ENCODE measurements at regions not wholly inside any gene's neighbourhood (a gene's known extent, or its start where the extent isn't known, plus 50 kb on each side); places are given as distances from the start of the nearest gene placed in this dataset.
A peak's percentile ranks its signal among the peaks of the same experiment; 100 is the strongest.

DNA sequence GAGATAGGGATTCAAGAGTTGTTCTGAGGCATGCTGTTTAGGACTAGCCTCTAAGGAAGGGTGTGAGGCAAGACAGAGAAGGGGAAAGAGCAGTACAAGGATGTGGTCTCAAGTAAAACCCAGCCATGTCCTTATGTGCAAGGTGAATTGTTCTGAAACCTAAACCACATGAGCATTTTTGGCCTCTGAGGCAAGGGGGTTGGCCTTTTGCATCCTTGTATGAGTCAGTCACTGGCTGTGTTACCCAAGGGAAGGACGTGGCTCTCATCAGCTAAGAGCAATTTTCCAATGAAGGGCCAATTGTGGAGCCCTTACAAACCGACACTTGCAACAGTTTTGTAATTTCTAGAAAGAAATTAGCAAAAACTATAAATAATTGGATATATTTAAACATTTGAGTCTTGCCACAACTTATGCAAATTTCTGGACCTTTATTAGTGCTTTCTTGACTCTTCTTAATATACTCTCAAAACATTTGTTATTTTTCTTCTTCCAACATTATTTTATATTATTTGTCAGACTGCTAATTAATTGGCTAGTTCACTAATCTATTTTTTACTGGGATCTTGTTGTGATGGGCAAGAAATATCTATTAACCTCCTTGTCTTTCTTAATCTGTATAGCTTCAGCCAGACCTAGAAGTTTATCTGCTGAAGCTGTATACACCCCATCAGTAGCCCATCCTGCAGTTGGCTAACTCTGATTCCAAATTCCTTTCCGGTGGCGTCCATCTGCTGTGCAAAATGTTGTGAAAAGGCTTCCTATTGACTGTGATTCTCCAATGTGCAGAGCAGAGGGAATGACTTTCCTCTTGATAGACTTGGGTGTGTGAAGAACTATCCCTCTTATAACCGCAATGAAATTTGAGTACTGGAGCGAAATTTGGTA, 97.7 kb upstream of the P2RY1 start:
- ChIA-PET CTCF (no interaction called here), POLR2A (no interaction called here)
- H3K4me3 ChIP-seq = no peak overlapping the region
- WGBS (ENCODE audit: missing lambda C conversion rate) = 42% methylated on average over 6 of the region's 6 CpGs
- FAIRE-seq (no peak), DNase-seq (ENCODE audit: low read depth in 1 of 2, low spot score in 1 of 2) (peak in 1 of 2 experiments; percentile 3), ATAC-seq (no peak)
- no peak overlapping the region for H3K4me2 ChIP-seq
- H3K4me1 ChIP-seq = no peaks in the 10 kb centered on the region
- H3K9me3 ChIP-seq = no peaks in the 10 kb centered on the region
- TF ChIP-seq ZC3H11A (IDR thresholded peaks at IDR 0.05) = no peak
- TF ChIP-seq FOSL2 (IDR thresholded peaks at IDR 0.05) = no peak
- no peak for TF ChIP-seq FOSL2 (CRISPR knock-in tag; IDR thresholded peaks at IDR 0.05)
- no peak for TF ChIP-seq KDM1A (IDR thresholded peaks at IDR 0.05; ENCODE audit: low read depth)
- TF ChIP-seq TP53 (CRISPR knock-in tag; IDR thresholded peaks at IDR 0.05) = no peak
- no peak for TF ChIP-seq NPAS2 (CRISPR knock-in tag; IDR thresholded peaks at IDR 0.05; ENCODE audit: borderline replicate concordance)
- TF ChIP-seq, protein P1, sequence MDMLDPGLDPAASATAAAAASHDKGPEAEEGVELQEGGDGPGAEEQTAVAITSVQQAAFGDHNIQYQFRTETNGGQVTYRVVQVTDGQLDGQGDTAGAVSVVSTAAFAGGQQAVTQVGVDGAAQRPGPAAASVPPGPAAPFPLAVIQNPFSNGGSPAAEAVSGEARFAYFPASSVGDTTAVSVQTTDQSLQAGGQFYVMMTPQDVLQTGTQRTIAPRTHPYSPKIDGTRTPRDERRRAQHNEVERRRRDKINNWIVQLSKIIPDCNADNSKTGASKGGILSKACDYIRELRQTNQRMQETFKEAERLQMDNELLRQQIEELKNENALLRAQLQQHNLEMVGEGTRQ (IDR thresholded peaks at IDR 0.05) = no peak
- TF ChIP-seq, protein P2, sequence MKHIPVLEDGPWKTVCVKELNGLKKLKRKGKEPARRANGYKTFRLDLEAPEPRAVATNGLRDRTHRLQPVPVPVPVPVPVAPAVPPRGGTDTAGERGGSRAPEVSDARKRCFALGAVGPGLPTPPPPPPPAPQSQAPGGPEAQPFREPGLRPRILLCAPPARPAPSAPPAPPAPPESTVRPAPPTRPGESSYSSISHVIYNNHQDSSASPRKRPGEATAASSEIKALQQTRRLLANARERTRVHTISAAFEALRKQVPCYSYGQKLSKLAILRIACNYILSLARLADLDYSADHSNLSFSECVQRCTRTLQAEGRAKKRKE (CRISPR knock-in tag; IDR thresholded peaks at IDR 0.05; ENCODE audit: low read depth) = no peak
- TF ChIP-seq, protein P3, sequence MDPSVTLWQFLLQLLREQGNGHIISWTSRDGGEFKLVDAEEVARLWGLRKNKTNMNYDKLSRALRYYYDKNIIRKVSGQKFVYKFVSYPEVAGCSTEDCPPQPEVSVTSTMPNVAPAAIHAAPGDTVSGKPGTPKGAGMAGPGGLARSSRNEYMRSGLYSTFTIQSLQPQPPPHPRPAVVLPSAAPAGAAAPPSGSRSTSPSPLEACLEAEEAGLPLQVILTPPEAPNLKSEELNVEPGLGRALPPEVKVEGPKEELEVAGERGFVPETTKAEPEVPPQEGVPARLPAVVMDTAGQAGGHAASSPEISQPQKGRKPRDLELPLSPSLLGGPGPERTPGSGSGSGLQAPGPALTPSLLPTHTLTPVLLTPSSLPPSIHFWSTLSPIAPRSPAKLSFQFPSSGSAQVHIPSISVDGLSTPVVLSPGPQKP (IDR thresholded peaks at IDR 0.05; ENCODE audit: low read depth, low read length) = no peak
- TF ChIP-seq RAD21 (conservative IDR thresholded peaks at IDR 0.05 in 1 of 2, IDR thresholded peaks at IDR 0.05 in 1 of 2) = no peak
- TF ChIP-seq KDM5A (IDR thresholded peaks at IDR 0.05) = no peak
- no peak for TF ChIP-seq NFE2L2 (conservative IDR thresholded peaks at IDR 0.05; ENCODE audit: low read length)
- TF ChIP-seq BHLHE40 (IDR thresholded peaks at IDR 0.05; ENCODE audit: low read depth, low read length) = no peak
- no peak for TF ChIP-seq POLR2A (IDR thresholded peaks at IDR 0.05; ENCODE audit: low read length)
- no peak for TF ChIP-seq TFCP2L1 (CRISPR knock-in tag; IDR thresholded peaks at IDR 0.05)
- TF ChIP-seq, protein P4, sequence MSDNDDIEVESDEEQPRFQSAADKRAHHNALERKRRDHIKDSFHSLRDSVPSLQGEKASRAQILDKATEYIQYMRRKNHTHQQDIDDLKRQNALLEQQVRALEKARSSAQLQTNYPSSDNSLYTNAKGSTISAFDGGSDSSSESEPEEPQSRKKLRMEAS (IDR thresholded peaks at IDR 0.05) = no peak
- TF ChIP-seq JUNB (IDR thresholded peaks at IDR 0.05) = no peak
- TF ChIP-seq, protein P5, sequence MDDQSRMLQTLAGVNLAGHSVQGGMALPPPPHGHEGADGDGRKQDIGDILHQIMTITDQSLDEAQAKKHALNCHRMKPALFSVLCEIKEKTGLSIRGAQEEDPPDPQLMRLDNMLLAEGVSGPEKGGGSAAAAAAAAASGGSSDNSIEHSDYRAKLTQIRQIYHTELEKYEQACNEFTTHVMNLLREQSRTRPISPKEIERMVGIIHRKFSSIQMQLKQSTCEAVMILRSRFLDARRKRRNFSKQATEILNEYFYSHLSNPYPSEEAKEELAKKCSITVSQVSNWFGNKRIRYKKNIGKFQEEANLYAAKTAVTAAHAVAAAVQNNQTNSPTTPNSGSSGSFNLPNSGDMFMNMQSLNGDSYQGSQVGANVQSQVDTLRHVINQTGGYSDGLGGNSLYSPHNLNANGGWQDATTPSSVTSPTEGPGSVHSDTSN (IDR thresholded peaks at IDR 0.05) = no peak
- no peak overlapping the region for H3K27ac ChIP-seq

DNA sequence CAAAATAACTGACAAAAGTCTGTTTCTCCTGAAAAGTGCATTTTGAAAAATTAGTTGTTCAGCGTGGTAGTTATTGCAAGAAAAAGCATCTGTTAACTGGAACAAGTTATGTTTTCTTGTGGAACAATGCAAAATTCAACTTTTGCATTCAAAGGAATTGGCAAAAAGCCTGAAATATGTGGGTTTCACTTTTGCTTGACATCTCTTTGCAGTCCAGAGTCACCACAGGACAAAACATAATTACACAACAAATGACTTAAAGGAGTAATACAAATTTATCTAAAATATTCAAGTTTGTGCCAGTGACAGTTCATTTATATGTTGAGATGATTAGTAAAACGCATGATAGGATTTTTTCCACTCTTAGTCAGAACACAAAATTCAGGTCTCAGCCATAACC, 96.3 kb upstream of the P2RY1 start:
- no peaks in the 10 kb centered on the region for H3K9me3 ChIP-seq
- ChIA-PET CTCF (no interaction called here), POLR2A (no interaction called here)
- no peak for FAIRE-seq
- 16% methylated on average over 2 of the region's 2 CpGs for WGBS (ENCODE audit: missing lambda C conversion rate)
- no peak overlapping the region for H3K27ac ChIP-seq
- ATAC-seq = no peak
- no peak for DNase-seq (ENCODE audit: low read depth in 1 of 2, low spot score in 1 of 2)
- no peak overlapping the region for H3K4me3 ChIP-seq
- no peak overlapping the region for H3K4me2 ChIP-seq
- no peaks in the 10 kb centered on the region for H3K4me1 ChIP-seq
- TF ChIP-seq FOSB (CRISPR knock-in tag; IDR thresholded peaks at IDR 0.05) (no peak), RAD21 (conservative IDR thresholded peaks at IDR 0.05 in 1 of 2, IDR thresholded peaks at IDR 0.05 in 1 of 2) (no peak), EP300 (IDR thresholded peaks at IDR 0.05) (no peak), ZNF302 (CRISPR knock-in tag; IDR thresholded peaks at IDR 0.05) (no peak), SREBF2 (IDR thresholded peaks at IDR 0.05) (no peak), HOXA7 (CRISPR knock-in tag; IDR thresholded peaks at IDR 0.05) (no peak), ESRRA (IDR thresholded peaks at IDR 0.05; ENCODE audit: borderline replicate concordance, low read length) (no peak), SMC3 (IDR thresholded peaks at IDR 0.05) (no peak), EHF (CRISPR knock-in tag; IDR thresholded peaks at IDR 0.05) (no peak), PHF8 (IDR thresholded peaks at IDR 0.05; ENCODE audit: borderline replicate concordance, low read depth) (no peak), KDM5A (IDR thresholded peaks at IDR 0.05) (no peak)
- TF ChIP-seq, protein P1 (IDR thresholded peaks at IDR 0.05) = no peak

All from A549 (cell line).